A673 (cell line): ENCODE measurements at regions not wholly inside any gene's neighbourhood (a gene's known extent, or its start where the extent isn't known, plus 50 kb on each side); places are given as distances from the start of the nearest gene placed in this dataset.

Experiments used
- CTCF ChIP-seq: fragments of 300-800, 200-600 bp; sonication (generic); conservative IDR thresholded peaks from 2 replicates; pipeline ENCODE4 v1.5.1; 2017; ENCODE audit warnings: low read depth, mild to moderate bottlenecking, antibody characterized with exemption, low read length, moderate library complexity, mixed read lengths
- EZH2 ChIP-seq: fragments of 200-600 bp; sonication (generic); IDR thresholded peaks from 2 replicates; pipeline ENCODE4 v1.6.1; 2017; ENCODE audit warnings: borderline replicate concordance, low read depth, mild to moderate bottlenecking, mixed read lengths, antibody characterized with exemption, low read length; ENCODE audit not compliant: poor library complexity, severe bottlenecking

- TF ChIP-seq CTCF (no peak), EZH2 (no peak)
Observed at GRCh38 chr5:125708583-125708982, 714.6 kb upstream of the GRAMD2B start.
